ENCODE measurements at regions not wholly inside any gene's neighbourhood (a gene's known extent, or its start where the extent isn't known, plus 50 kb on each side); places are given as distances from the start of the nearest gene placed in this dataset.
"Not testable (repeated sequence)": the region's sequence is repeated elsewhere in the genome, so short reads cannot be mapped to it uniquely, and the experiment has no call there.

GRCh38 chr1:232335741-232336293 is 294.1 kb downstream of the SIPA1L2 start:
- DNase-seq: peak in 1 of 6 experiments; percentile 24

- DNase-seq: peak; percentile 1 to 71 (median 38)
Measured at GRCh38 chr1:232335261-232335660, 294.7 kb downstream of the SIPA1L2 start.

- no peak for DNase-seq
Measured at GRCh38 chr1:232334811-232335210, 295.1 kb downstream of the SIPA1L2 start.

GRCh38 chr1:232334246-232334645 is 295.7 kb downstream of the SIPA1L2 start:
- no peak for DNase-seq

- no peak for DNase-seq
Measured at GRCh38 chr1:232333419-232333767, 296.5 kb downstream of the SIPA1L2 start.

- not testable (repeated sequence) for DNase-seq
Measured at GRCh38 chr1:232332710-232333418, 297.1 kb downstream of the SIPA1L2 start.

- no peak for DNase-seq
Measured at GRCh38 chr1:232329103-232329813, 300.7 kb downstream of the SIPA1L2 start.

- DNase-seq: no peak
Measured at GRCh38 chr1:232328486-232329102, 301.3 kb downstream of the SIPA1L2 start.

- DNase-seq: no peak
Measured at GRCh38 chr1:232327899-232328298, 302.0 kb downstream of the SIPA1L2 start.

GRCh38 chr1:232327269-232327668 is 302.7 kb downstream of the SIPA1L2 start:
- no peak for DNase-seq

GRCh38 chr1:232322162-232322734 is 307.7 kb downstream of the SIPA1L2 start:
- no peak for DNase-seq

GRCh38 chr1:232319518-232320210 is 310.3 kb downstream of the SIPA1L2 start:
- no peak for DNase-seq

GRCh38 chr1:232319072-232319471 is 310.9 kb downstream of the SIPA1L2 start:
- DNase-seq: no peak

GRCh38 chr1:232318143-232318542 is 311.8 kb downstream of the SIPA1L2 start:
- DNase-seq: no peak

- no peak for DNase-seq
Measured at GRCh38 chr1:232317350-232317749, 312.6 kb downstream of the SIPA1L2 start.

GRCh38 chr1:232316864-232317263 is 313.1 kb downstream of the SIPA1L2 start:
- DNase-seq: no peak

- DNase-seq: not testable (repeated sequence)
Measured at GRCh38 chr1:232313876-232314275, 316.1 kb downstream of the SIPA1L2 start.

GRCh38 chr1:232310541-232310940 is 319.4 kb downstream of the SIPA1L2 start:
- DNase-seq: no peak

GRCh38 chr1:232308616-232309015 is 321.3 kb downstream of the SIPA1L2 start:
- no peak for DNase-seq

GRCh38 chr1:232307296-232308017 is 322.5 kb downstream of the SIPA1L2 start:
- DNase-seq: no peak

- DNase-seq: no peak
Measured at GRCh38 chr1:232306269-232306961, 323.5 kb downstream of the SIPA1L2 start.

Measured in stimulated activated naive CD4-positive, alpha-beta T cell (primary cell).